WERI-Rb-1 (cell line): ENCODE measurements at regions not wholly inside any gene's neighbourhood (a gene's known extent, or its start where the extent isn't known, plus 50 kb on each side); places are given as distances from the start of the nearest gene placed in this dataset.

ENCODE experiments used
- DNase-seq: peaks from one replicate; pipeline ENCODE4 v3.0.0-alpha.2; 2020
- H3K27ac ChIP-seq: fragments of 250-450 bp; sonication (Bioruptor Pico); 2 replicates; pipeline ENCODE4 v1.5.1; 2020; ENCODE audit warnings: mild to moderate bottlenecking, moderate library complexity
- H3K27me3 ChIP-seq: fragments of 250-450 bp; sonication (Bioruptor Pico); 2 replicates; pipeline ENCODE4 v1.5.1; 2021; ENCODE audit warnings: mild to moderate bottlenecking, low read depth, moderate library complexity; ENCODE audit not compliant: insufficient read depth, severe bottlenecking
- H3K36me3 ChIP-seq: fragments of 250-450 bp; sonication (Bioruptor Pico); 2 replicates; pipeline ENCODE4 v1.5.1; 2020; ENCODE audit warnings: mild to moderate bottlenecking, moderate library complexity
- H3K4me3 ChIP-seq: 2 replicates; pipeline ENCODE4 v1.5.1; 2011; ENCODE audit warnings: low read depth, mild to moderate bottlenecking, control low read depth, low read length
- H3K9me3 ChIP-seq: fragments of 250-450 bp; sonication (Bioruptor Pico); 2 replicates; pipeline ENCODE4 v1.5.1; 2021; ENCODE audit warnings: mild to moderate bottlenecking, moderate library complexity; ENCODE audit not compliant: severe bottlenecking
- CTCF ChIP-seq: IDR thresholded peaks from 2 replicates; pipeline ENCODE4 v1.5.1; 2011; ENCODE audit warnings: low read depth, mild to moderate bottlenecking, control low read depth, inconsistent platforms, low read length

- no peak for DNase-seq
- no peak for TF ChIP-seq CTCF
- Histone ChIP-seq H3K9me3 (peaks cover 15% of the 10 kb centered on the region), H3K36me3 (no peaks in the 10 kb centered on the region), H3K4me3 (no peak overlapping the region), H3K27ac (no peak overlapping the region), H3K27me3 (no peaks in the 10 kb centered on the region)
Measured at GRCh38 chr10:131500892-131501291, 189.4 kb upstream of the TCERG1L start.

- TF ChIP-seq CTCF = no peak
- Histone ChIP-seq H3K27me3 (no peaks in the 10 kb centered on the region), H3K9me3 (peaks cover 15% of the 10 kb centered on the region), H3K4me3 (no peak overlapping the region), H3K36me3 (no peaks in the 10 kb centered on the region), H3K27ac (no peak overlapping the region)
- DNase-seq = no peak
Measured at GRCh38 chr10:131503992-131504391, 192.5 kb upstream of the TCERG1L start.

GRCh38 chr10:131511391-131511790, 199.9 kb upstream of the TCERG1L start:
- no peaks in the 10 kb centered on the region for H3K36me3 ChIP-seq
- H3K27me3 ChIP-seq = no peaks in the 10 kb centered on the region
- H3K4me3 ChIP-seq = no peak overlapping the region
- H3K9me3 ChIP-seq = peaks cover 10% of the 10 kb centered on the region
- no peak overlapping the region for H3K27ac ChIP-seq
- TF ChIP-seq CTCF = no peak
- no peak for DNase-seq

GRCh38 chr10:131512852-131513251, 201.3 kb upstream of the TCERG1L start:
- peaks cover 10% of the 10 kb centered on the region for H3K9me3 ChIP-seq
- H3K27ac ChIP-seq = no peak overlapping the region
- H3K36me3 ChIP-seq = no peaks in the 10 kb centered on the region
- DNase-seq = no peak
- no peaks in the 10 kb centered on the region for H3K27me3 ChIP-seq
- no peak overlapping the region for H3K4me3 ChIP-seq
- TF ChIP-seq CTCF = no peak

- Histone ChIP-seq H3K36me3 (no peaks in the 10 kb centered on the region), H3K27me3 (no peaks in the 10 kb centered on the region), H3K27ac (no peak overlapping the region), H3K9me3 (peaks cover 10% of the 10 kb centered on the region), H3K4me3 (no peak overlapping the region)
- no peak for DNase-seq
- TF ChIP-seq CTCF = no peak
Measured at GRCh38 chr10:131513445-131513844, 201.9 kb upstream of the TCERG1L start.

GRCh38 chr10:131513901-131514300, 202.4 kb upstream of the TCERG1L start:
- Histone ChIP-seq H3K27ac (no peak overlapping the region), H3K4me3 (no peak overlapping the region), H3K27me3 (no peaks in the 10 kb centered on the region), H3K9me3 (peaks cover 10% of the 10 kb centered on the region), H3K36me3 (no peaks in the 10 kb centered on the region)
- no peak for TF ChIP-seq CTCF
- DNase-seq = no peak
